C4-2B (cell line): ENCODE measurements at regions not wholly inside any gene's neighbourhood (a gene's known extent, or its start where the extent isn't known, plus 50 kb on each side); places are given as distances from the start of the nearest gene placed in this dataset.

Experiments
- H3K27ac ChIP-seq: fragments of 450-650 bp; 2 replicates; pipeline ENCODE4 v1.5.1; 2017
- CTCF ChIP-seq: fragments of 450-650 bp; conservative IDR thresholded peaks from 2 replicates; pipeline ENCODE4 v1.5.1; 2017; ENCODE audit warnings: mild to moderate bottlenecking
- ZFX ChIP-seq: fragments of 450-650 bp; IDR thresholded peaks from 2 replicates; pipeline ENCODE4 v1.6.1; 2017

GRCh38 chr12:67594888-67595287 lies 53.7 kb upstream of the DYRK2 start:
- H3K27ac ChIP-seq: no peak overlapping the region
- no peak for TF ChIP-seq ZFX
- no peak for TF ChIP-seq CTCF

- TF ChIP-seq ZFX: no peak
- TF ChIP-seq CTCF: no peak
- H3K27ac ChIP-seq: no peak overlapping the region
Measured at GRCh38 chr12:67595365-67595764, 53.2 kb upstream of the DYRK2 start.

GRCh38 chr12:67598598-67598997 lies 49.9 kb upstream of the DYRK2 start:
- no peak overlapping the region for H3K27ac ChIP-seq
- TF ChIP-seq CTCF: no peak
- TF ChIP-seq ZFX: no peak
